ENCODE measurements at regions not wholly inside any gene's neighbourhood (a gene's known extent, or its start where the extent isn't known, plus 50 kb on each side); places are given as distances from the start of the nearest gene placed in this dataset.
"Not testable (repeated sequence)": the region's sequence is repeated elsewhere in the genome, so short reads cannot be mapped to it uniquely, and the experiment has no call there.

- H3K27me3 ChIP-seq, H3K4me3 ChIP-seq, DNase-seq, H3K9me3 ChIP-seq, H3K36me3 ChIP-seq: not testable (repeated sequence)
Observed at GRCh38 chr6:157753801-157754200, 69.2 kb upstream of the SNX9 start.

GRCh38 chr6:157754351-157754750 lies 68.7 kb upstream of the SNX9 start:
- no peak for DNase-seq
- Histone ChIP-seq H3K27me3 (no peaks in the 10 kb centered on the region), H3K36me3 (no peaks in the 10 kb centered on the region), H3K9me3 (no peaks in the 10 kb centered on the region; the same call in 1 of the 2 replicates), H3K4me3 (no peak overlapping the region)

- H3K36me3 ChIP-seq = no peaks in the 10 kb centered on the region
- no peak for DNase-seq
- no peak overlapping the region for H3K4me3 ChIP-seq
- no peaks in the 10 kb centered on the region; the same call in 1 of the 2 replicates for H3K9me3 ChIP-seq
- H3K27me3 ChIP-seq = no peaks in the 10 kb centered on the region
Observed at GRCh38 chr6:157755032-157755745, 67.9 kb upstream of the SNX9 start.

GRCh38 chr6:157755746-157756411 lies 67.2 kb upstream of the SNX9 start:
- Histone ChIP-seq H3K4me3 (no peak overlapping the region), H3K36me3 (no peaks in the 10 kb centered on the region), H3K27me3 (no peaks in the 10 kb centered on the region), H3K9me3 (no peaks in the 10 kb centered on the region; the same call in 1 of the 2 replicates)
- DNase-seq = no peak

GRCh38 chr6:157756708-157757429 lies 66.2 kb upstream of the SNX9 start:
- no peak overlapping the region for H3K4me3 ChIP-seq
- no peaks in the 10 kb centered on the region for H3K36me3 ChIP-seq
- DNase-seq = peak; percentile 94
- no peaks in the 10 kb centered on the region; the same call in 1 of the 2 replicates for H3K9me3 ChIP-seq
- H3K27me3 ChIP-seq = no peaks in the 10 kb centered on the region

GRCh38 chr6:157757430-157758403 lies 65.3 kb upstream of the SNX9 start:
- no peaks in the 10 kb centered on the region for H3K27me3 ChIP-seq
- DNase-seq = no peak
- H3K9me3 ChIP-seq = no peaks in the 10 kb centered on the region; the same call in 1 of the 2 replicates
- no peak overlapping the region for H3K4me3 ChIP-seq
- no peaks in the 10 kb centered on the region for H3K36me3 ChIP-seq

- no peak for DNase-seq
- H3K36me3 ChIP-seq = no peaks in the 10 kb centered on the region
- H3K27me3 ChIP-seq = no peaks in the 10 kb centered on the region
- H3K4me3 ChIP-seq = no peak overlapping the region
- H3K9me3 ChIP-seq = no peaks in the 10 kb centered on the region
Observed at GRCh38 chr6:157758516-157759023, 64.5 kb upstream of the SNX9 start.

- Histone ChIP-seq H3K4me3 (no peak overlapping the region), H3K9me3 (no peaks in the 10 kb centered on the region), H3K36me3 (no peaks in the 10 kb centered on the region), H3K27me3 (no peaks in the 10 kb centered on the region)
- no peak for DNase-seq
Observed at GRCh38 chr6:157759028-157759427, 64.0 kb upstream of the SNX9 start.

- H3K27me3 ChIP-seq = no peaks in the 10 kb centered on the region
- H3K4me3 ChIP-seq = no peak overlapping the region
- H3K9me3 ChIP-seq = no peaks in the 10 kb centered on the region
- no peak for DNase-seq
- H3K36me3 ChIP-seq = no peaks in the 10 kb centered on the region
Observed at GRCh38 chr6:157760137-157760536, 62.9 kb upstream of the SNX9 start.

GRCh38 chr6:157760589-157761330 lies 62.3 kb upstream of the SNX9 start:
- H3K4me3 ChIP-seq = no peak overlapping the region
- no peaks in the 10 kb centered on the region for H3K36me3 ChIP-seq
- peak; percentile 56 for DNase-seq
- no peaks in the 10 kb centered on the region for H3K27me3 ChIP-seq
- H3K9me3 ChIP-seq = no peaks in the 10 kb centered on the region

GRCh38 chr6:157761331-157761921 lies 61.6 kb upstream of the SNX9 start:
- no peaks in the 10 kb centered on the region for H3K36me3 ChIP-seq
- no peaks in the 10 kb centered on the region for H3K9me3 ChIP-seq
- H3K4me3 ChIP-seq = no peak overlapping the region
- no peaks in the 10 kb centered on the region for H3K27me3 ChIP-seq
- DNase-seq = no peak

GRCh38 chr6:157761926-157762325 lies 61.1 kb upstream of the SNX9 start:
- Histone ChIP-seq H3K4me3 (no peak overlapping the region), H3K27me3 (no peaks in the 10 kb centered on the region), H3K9me3 (no peaks in the 10 kb centered on the region), H3K36me3 (no peaks in the 10 kb centered on the region)
- DNase-seq = no peak

GRCh38 chr6:157762636-157763035 lies 60.4 kb upstream of the SNX9 start:
- H3K36me3 ChIP-seq = no peaks in the 10 kb centered on the region
- DNase-seq = peak; percentile 38
- no peaks in the 10 kb centered on the region for H3K9me3 ChIP-seq
- no peaks in the 10 kb centered on the region for H3K27me3 ChIP-seq
- H3K4me3 ChIP-seq = no peak overlapping the region

- Histone ChIP-seq H3K27me3 (no peaks in the 10 kb centered on the region), H3K4me3 (no peak overlapping the region), H3K9me3 (no peaks in the 10 kb centered on the region), H3K36me3 (no peaks in the 10 kb centered on the region)
- peak; percentile 65 for DNase-seq
Observed at GRCh38 chr6:157763129-157763903, 59.7 kb upstream of the SNX9 start.

GRCh38 chr6:157763904-157764177 lies 59.2 kb upstream of the SNX9 start:
- DNase-seq = no peak
- no peaks in the 10 kb centered on the region for H3K9me3 ChIP-seq
- H3K27me3 ChIP-seq = no peaks in the 10 kb centered on the region
- no peak overlapping the region for H3K4me3 ChIP-seq
- H3K36me3 ChIP-seq = no peaks in the 10 kb centered on the region
